ENCODE measurements at regions not wholly inside any gene's neighbourhood (a gene's known extent, or its start where the extent isn't known, plus 50 kb on each side); places are given as distances from the start of the nearest gene placed in this dataset.

DNA sequence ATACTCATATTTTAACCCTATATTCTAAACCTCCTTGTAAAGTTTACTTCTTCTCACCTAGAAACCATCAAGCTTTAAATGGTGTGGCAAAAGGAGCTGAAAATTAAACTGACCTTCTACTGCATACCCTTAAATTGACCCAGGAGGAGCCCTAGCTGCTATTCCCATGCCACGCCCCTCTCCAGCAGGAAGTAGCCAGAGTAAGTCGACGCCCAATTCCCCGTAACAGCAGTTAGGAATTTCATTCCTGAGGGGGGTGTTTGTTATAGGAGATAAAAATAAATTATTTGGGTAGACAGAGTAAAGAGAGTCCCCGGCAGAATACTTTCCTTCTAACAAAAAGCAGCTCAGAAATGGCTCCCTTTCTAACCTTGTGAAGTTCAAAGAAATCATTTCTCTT is 111.8 kb upstream of the FAM174A start:
- no peak for DNase-seq (ENCODE audit: low spot score)
- TF ChIP-seq, protein P1, sequence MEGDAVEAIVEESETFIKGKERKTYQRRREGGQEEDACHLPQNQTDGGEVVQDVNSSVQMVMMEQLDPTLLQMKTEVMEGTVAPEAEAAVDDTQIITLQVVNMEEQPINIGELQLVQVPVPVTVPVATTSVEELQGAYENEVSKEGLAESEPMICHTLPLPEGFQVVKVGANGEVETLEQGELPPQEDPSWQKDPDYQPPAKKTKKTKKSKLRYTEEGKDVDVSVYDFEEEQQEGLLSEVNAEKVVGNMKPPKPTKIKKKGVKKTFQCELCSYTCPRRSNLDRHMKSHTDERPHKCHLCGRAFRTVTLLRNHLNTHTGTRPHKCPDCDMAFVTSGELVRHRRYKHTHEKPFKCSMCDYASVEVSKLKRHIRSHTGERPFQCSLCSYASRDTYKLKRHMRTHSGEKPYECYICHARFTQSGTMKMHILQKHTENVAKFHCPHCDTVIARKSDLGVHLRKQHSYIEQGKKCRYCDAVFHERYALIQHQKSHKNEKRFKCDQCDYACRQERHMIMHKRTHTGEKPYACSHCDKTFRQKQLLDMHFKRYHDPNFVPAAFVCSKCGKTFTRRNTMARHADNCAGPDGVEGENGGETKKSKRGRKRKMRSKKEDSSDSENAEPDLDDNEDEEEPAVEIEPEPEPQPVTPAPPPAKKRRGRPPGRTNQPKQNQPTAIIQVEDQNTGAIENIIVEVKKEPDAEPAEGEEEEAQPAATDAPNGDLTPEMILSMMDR (IDR thresholded peaks at IDR 0.05; ENCODE audit: extremely low read depth, missing control alignments), result no peak

DNA sequence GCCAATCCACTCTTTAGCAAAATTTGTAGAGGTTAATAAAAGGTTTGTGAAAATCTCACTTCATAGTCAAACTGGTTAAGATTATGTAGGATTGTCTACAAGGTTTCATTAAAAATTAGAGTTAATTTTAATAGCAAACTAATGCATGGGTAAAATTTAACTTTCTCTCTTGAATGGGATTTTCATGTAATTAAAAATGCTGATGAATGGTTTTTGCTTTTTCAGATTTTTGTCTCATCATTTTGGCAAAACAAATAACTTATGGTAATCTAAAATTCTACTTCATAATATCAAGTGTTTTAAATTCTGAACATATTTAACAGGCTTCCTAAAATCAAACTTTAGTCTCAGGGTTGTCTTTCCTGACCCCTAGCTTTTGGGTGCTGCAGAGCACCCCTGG is 113.8 kb upstream of the FAM174A start:
- TF ChIP-seq, protein P1 (IDR thresholded peaks at IDR 0.05; ENCODE audit: extremely low read depth, missing control alignments), result no peak
- DNase-seq (ENCODE audit: low spot score), result no peak

- TF ChIP-seq, protein P1 (IDR thresholded peaks at IDR 0.05; ENCODE audit: extremely low read depth, missing control alignments), result no peak
- no peak for DNase-seq (ENCODE audit: low spot score)
Observed at GRCh38 chr5:100418231-100418630, 116.9 kb upstream of the FAM174A start.

DNA sequence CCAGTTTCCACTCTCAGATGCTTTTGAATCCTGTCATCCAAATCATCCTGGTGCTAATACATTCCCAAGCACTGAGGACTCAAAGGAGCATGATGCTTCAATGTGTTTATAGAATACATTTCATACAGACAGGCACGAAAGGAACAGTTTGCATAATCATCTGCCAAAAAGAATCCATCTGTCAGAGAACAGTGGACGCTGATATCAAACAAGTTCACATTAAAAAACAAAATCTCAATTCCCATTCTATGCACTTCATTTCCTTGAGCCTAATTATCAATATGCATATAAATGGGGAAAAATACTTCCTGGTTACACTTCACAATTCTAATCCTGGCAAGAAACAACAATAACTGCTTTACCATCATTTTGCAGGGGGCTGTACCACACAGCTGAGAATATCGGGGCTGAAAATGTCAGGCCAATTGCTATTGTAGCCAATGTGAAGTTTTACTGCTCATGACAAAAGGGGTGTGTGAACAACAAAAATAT is 125.5 kb upstream of the FAM174A start:
- TF ChIP-seq, protein P1 (IDR thresholded peaks at IDR 0.05; ENCODE audit: extremely low read depth, missing control alignments), result no peak
- DNase-seq (ENCODE audit: low spot score), result no peak

GRCh38 chr5:100407053-100407452 is 128.1 kb upstream of the FAM174A start:
- TF ChIP-seq, protein P1 (IDR thresholded peaks at IDR 0.05; ENCODE audit: extremely low read depth, missing control alignments), result no peak
- DNase-seq (ENCODE audit: low spot score), result no peak

GRCh38 chr5:100406640-100407039 is 128.5 kb upstream of the FAM174A start:
- TF ChIP-seq, protein P1 (IDR thresholded peaks at IDR 0.05; ENCODE audit: extremely low read depth, missing control alignments), result no peak
- no peak for DNase-seq (ENCODE audit: low spot score)

GRCh38 chr5:100402071-100402470 is 133.1 kb upstream of the FAM174A start:
- DNase-seq (ENCODE audit: low spot score), result no peak
- TF ChIP-seq, protein P1 (IDR thresholded peaks at IDR 0.05; ENCODE audit: extremely low read depth, missing control alignments), result no peak

Measured in GM20000 (cell line).